Muscle layer of colon (tissue), 2 donors: ENCODE measurements at regions not wholly inside any gene's neighbourhood (a gene's known extent, or its start where the extent isn't known, plus 50 kb on each side); places are given as distances from the start of the nearest gene placed in this dataset.

Experiments
- H3K27ac ChIP-seq: one replicate; pipeline ENCODE4 v1.7.0; 2013; ENCODE audit warnings: low read depth, mild to moderate bottlenecking, low read length, moderate library complexity
- H3K27me3 ChIP-seq, 2 donors: one replicate each; pipeline ENCODE4 v1.7.0; 2013; ENCODE audit warnings: low read length in 2 of 2, mild to moderate bottlenecking in 2 of 2; ENCODE audit not compliant: insufficient read depth in 2 of 2, control insufficient read depth in 1 of 2
- H3K36me3 ChIP-seq: one replicate; pipeline ENCODE4 v1.7.0; 2013; ENCODE audit warnings: mild to moderate bottlenecking, low read length; ENCODE audit not compliant: insufficient read depth
- H3K4me1 ChIP-seq: one replicate; pipeline ENCODE4 v1.7.0; 2013; ENCODE audit warnings: mild to moderate bottlenecking, low read length; ENCODE audit not compliant: insufficient read depth
- H3K4me3 ChIP-seq, 2 donors: one replicate each; pipeline ENCODE4 v1.7.0; 2013; ENCODE audit warnings: low read length in 2 of 2, low read depth in 1 of 2, mild to moderate bottlenecking in 1 of 2, moderate library complexity in 1 of 2
- H3K9ac ChIP-seq: one replicate; pipeline ENCODE4 v1.7.0; 2013; ENCODE audit warnings: low read length
- H3K9me3 ChIP-seq: one replicate; pipeline ENCODE4 v1.7.0; 2013; ENCODE audit warnings: mild to moderate bottlenecking, low read length
- donor health status: abdominal sarcoma.
- donor health status: Adenocarcinoma of cecum.

DNA sequence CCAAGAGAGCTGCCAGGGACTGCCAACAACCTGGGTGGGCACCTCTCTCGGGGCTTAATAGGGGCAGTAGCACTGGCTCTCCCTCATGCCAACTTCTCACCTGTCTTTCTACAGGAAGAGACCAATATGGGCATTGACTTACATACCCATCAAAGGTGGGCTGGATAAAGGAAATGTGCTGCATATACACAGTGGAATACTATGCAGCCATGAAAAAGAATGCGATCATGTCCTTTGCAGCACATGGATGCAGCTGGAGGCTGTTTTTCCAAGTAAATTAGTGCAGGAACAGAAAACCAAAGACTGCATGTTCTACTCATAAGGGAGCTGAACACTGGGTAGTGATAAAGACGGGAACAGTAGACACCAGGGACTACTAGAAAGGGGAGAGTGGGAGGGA, 172.5 kb downstream of the URB2 start:
- Histone ChIP-seq H3K27me3 (no peaks in the 10 kb centered on the region), H3K36me3 (no peaks in the 10 kb centered on the region), H3K4me1 (no peaks in the 10 kb centered on the region), H3K9ac (no peak overlapping the region), H3K9me3 (no peaks in the 10 kb centered on the region), H3K27ac (no peak overlapping the region), H3K4me3 (no peak overlapping the region)

DNA sequence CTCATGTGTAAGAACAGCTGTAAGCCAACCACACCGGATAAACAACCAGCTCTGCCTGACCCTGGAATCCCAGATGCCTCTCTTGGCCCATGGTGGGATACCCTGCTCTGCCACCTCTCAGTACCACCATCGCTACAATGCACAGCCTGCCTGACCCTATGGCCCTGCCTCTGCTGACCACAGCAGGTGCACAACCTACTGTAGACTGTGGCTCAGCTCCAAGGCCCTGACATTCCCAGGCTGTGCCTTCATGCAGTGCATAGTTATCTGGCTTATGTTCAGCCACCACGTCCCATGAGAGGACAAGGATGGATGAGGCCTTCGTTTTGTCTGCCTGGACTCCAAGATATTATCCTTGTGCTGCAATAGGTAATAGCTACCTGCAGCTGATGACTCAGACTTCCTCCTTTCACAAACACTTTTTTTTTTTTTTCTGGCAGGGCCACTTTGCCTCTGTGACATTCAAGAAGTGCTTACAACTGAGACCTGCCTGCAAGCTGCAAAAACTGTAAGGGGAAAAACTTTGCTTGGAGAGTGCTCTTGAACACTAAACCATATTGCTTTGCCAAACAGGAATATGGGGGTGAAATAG, 177.7 kb downstream of the URB2 start:
- Histone ChIP-seq H3K9ac (no peak overlapping the region), H3K4me3 (no peak overlapping the region), H3K27ac (no peak overlapping the region), H3K9me3 (no peaks in the 10 kb centered on the region), H3K36me3 (no peaks in the 10 kb centered on the region), H3K27me3 (no peaks in the 10 kb centered on the region), H3K4me1 (no peaks in the 10 kb centered on the region)

DNA sequence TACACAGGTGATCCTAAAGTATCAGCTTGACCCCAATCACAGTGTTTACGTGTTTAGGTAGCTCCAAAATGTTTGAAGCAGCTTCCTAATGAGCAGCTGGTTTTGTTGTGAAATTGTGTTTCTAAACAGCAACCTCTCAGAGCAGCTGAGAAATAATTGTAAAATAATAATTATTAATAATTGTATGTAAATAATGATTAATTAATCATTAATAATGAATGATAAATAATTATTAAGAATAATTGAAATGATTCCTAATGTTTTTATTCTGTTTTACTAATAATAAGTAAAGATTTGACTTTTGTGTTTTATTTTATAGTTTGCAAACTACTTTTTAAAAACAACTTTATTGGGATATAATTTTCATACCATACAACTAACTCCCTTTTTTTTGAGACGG, 182.2 kb downstream of the URB2 start:
- Histone ChIP-seq H3K9ac (no peak overlapping the region), H3K9me3 (peaks cover 7% of the 10 kb centered on the region), H3K4me1 (no peaks in the 10 kb centered on the region), H3K27me3 (no peaks in the 10 kb centered on the region), H3K36me3 (no peaks in the 10 kb centered on the region), H3K27ac (no peak overlapping the region), H3K4me3 (no peak overlapping the region)

DNA sequence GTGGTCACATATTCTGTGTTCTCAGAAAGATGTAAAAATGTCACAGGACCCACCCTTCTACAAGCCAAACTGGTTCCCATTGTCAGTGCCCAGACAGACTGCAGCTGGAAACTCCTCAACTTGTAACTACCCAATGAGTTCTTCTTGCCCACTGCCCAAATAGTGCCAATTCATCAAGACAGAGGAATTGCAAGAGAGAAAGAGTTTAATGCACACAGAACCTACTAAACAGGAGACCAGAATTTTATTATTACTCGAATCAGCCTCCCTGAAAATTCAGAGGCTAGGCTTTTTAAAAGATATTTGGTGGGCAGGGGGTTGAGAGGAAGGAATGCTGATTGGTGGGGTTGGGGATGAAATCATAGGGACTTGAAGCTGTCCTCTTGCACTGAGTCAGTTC, 184.1 kb downstream of the URB2 start:
- peaks cover 7% of the 10 kb centered on the region for H3K9me3 ChIP-seq
- no peak overlapping the region for H3K27ac ChIP-seq
- H3K4me1 ChIP-seq: no peaks in the 10 kb centered on the region
- no peak overlapping the region for H3K4me3 ChIP-seq
- no peak overlapping the region for H3K9ac ChIP-seq
- H3K27me3 ChIP-seq: no peaks in the 10 kb centered on the region
- no peaks in the 10 kb centered on the region for H3K36me3 ChIP-seq

DNA sequence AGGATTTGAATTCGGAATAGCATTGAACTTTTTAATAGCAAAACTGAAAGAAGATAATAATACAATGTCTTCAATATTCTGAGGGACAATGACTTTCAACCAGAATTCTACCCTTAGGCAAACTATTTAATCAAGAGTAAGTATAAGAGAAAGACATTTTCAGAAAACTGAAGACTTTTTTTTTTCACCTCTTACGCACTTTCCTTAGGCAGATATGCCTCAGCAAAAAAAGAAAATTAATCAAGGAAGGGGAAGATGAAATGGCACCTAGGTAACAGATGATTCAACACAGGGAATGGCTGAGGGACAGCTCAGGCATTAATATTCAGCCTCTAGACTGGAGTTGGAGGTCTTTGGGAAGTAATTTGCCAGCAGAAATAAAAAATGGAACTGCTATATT, 184.9 kb downstream of the URB2 start:
- Histone ChIP-seq H3K36me3 (no peaks in the 10 kb centered on the region), H3K4me3 (no peak overlapping the region), H3K27ac (no peak overlapping the region), H3K27me3 (no peaks in the 10 kb centered on the region), H3K4me1 (no peaks in the 10 kb centered on the region), H3K9ac (no peak overlapping the region), H3K9me3 (peaks cover 7% of the 10 kb centered on the region)

DNA sequence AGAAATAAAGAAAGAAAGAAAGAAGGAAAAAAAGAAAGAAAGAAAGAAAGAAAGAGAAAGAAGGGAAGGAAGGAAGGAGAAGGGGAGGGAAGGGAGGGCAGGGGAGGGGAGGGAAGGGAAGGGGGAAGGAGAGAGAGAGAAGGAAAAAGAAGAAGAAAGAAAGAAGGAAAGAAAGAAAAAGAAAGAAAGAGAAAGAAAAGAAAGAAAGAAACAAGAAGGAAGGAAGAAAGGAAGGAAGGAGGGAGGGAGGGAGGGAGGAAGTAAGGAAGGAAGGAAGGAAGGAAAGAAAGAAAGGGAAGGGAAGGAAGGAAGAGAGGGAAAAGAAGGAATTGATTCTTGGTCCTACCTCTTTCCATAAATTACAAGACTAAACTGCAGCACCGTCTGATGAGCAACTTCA, 186.1 kb downstream of the URB2 start:
- no peaks in the 10 kb centered on the region for H3K36me3 ChIP-seq
- H3K4me3 ChIP-seq: no peak overlapping the region
- H3K9ac ChIP-seq: no peak overlapping the region
- no peaks in the 10 kb centered on the region for H3K27me3 ChIP-seq
- H3K4me1 ChIP-seq: no peaks in the 10 kb centered on the region
- H3K9me3 ChIP-seq: peaks cover 7% of the 10 kb centered on the region
- no peak overlapping the region for H3K27ac ChIP-seq

DNA sequence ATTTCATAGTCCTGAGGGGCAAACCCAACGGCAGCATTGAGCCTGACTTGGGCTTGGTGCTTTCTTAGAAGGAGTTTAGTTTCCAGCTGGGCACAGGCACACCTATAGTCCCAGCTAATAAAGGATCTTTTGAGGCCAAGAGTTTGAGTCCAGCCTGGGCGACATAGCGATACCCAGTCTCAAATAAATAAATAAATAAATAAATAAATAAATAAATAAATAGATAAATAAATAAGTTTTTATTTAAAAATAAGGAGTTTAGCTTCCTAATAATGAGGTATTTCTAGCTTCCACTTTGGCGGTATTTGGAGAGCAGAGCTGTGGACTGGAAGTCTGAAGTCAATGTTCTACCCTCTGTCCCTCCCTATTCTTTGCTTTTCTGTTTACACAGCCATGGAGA, 186.6 kb downstream of the URB2 start:
- Histone ChIP-seq H3K27ac (no peak overlapping the region), H3K27me3 (no peaks in the 10 kb centered on the region), H3K9me3 (peaks cover 7% of the 10 kb centered on the region)

DNA sequence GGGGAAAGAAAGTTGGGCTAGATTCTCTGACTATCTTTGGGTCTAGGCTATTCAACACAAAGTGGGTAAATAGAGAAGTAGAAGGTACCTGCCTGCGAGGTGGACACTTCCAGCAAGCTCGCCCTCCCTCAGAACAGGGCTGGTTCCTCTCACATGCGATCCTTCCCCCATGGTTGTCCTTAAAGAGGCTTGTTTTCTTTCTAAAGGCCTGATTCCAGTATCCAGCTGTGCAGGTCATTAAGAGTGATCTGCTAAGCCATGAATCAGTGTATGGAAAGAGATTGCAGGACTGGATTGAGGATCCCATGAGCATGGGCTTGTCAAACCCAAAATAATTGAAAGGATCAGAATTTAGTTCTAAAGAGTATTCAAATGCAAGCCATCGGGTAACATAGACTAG, 189.0 kb downstream of the URB2 start:
- no peak overlapping the region for H3K27ac ChIP-seq
- no peaks in the 10 kb centered on the region for H3K27me3 ChIP-seq
- no peaks in the 10 kb centered on the region for H3K36me3 ChIP-seq
- no peaks in the 10 kb centered on the region for H3K9me3 ChIP-seq
- no peak overlapping the region for H3K9ac ChIP-seq
- H3K4me3 ChIP-seq: no peak overlapping the region
- no peaks in the 10 kb centered on the region for H3K4me1 ChIP-seq

More for the DNA sequence above, 186.6 kb downstream of the URB2 start:
- no peak overlapping the region for H3K9ac ChIP-seq
- no peaks in the 10 kb centered on the region for H3K36me3 ChIP-seq
- no peak overlapping the region for H3K4me3 ChIP-seq
- no peaks in the 10 kb centered on the region for H3K4me1 ChIP-seq

DNA sequence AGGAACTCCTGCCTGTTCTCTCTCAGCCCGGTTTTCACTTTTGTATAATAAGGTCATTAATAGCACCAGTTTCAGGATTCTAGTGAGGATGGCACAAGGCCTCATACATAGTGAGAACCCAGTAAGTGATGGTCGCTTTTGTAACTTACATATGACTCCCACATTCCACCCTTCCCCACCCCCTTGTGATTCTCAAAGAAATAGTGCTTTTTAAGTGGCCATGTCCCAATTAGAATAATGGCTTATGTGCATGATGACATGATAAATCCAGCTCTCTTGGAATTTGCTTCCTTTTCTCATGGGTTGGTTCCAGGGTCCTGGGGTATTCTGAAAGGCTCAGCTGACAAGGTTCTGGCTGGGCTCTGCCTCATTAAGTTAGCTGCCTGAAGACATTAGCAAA, 189.9 kb downstream of the URB2 start:
- Histone ChIP-seq H3K9me3 (no peaks in the 10 kb centered on the region), H3K27ac (no peak overlapping the region), H3K4me3 (no peak overlapping the region), H3K27me3 (no peaks in the 10 kb centered on the region), H3K4me1 (no peaks in the 10 kb centered on the region), H3K36me3 (no peaks in the 10 kb centered on the region), H3K9ac (no peak overlapping the region)

DNA sequence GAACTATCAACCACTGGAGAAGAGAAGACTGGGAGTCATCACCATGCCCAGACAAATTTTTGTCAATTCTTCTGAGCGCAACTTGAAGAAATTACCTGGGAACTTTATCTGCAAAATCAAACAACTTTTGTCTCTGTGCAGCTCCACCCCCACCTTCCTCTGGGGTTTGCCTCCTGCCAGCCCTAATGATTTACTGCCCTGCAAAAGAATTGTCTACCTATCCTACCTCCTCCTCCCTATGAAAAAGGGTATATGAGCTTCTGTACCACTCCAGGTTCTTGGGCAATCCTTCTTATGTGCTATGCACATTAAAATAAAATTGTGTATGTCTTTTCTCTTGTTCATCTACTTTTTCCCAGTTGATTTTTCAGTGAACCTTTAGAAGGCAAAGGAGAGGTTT, 191.9 kb downstream of the URB2 start:
- no peaks in the 10 kb centered on the region for H3K36me3 ChIP-seq
- no peak overlapping the region for H3K4me3 ChIP-seq
- H3K27ac ChIP-seq: no peak overlapping the region
- no peaks in the 10 kb centered on the region for H3K9me3 ChIP-seq
- H3K27me3 ChIP-seq: no peaks in the 10 kb centered on the region
- H3K9ac ChIP-seq: no peak overlapping the region
- no peaks in the 10 kb centered on the region for H3K4me1 ChIP-seq

DNA sequence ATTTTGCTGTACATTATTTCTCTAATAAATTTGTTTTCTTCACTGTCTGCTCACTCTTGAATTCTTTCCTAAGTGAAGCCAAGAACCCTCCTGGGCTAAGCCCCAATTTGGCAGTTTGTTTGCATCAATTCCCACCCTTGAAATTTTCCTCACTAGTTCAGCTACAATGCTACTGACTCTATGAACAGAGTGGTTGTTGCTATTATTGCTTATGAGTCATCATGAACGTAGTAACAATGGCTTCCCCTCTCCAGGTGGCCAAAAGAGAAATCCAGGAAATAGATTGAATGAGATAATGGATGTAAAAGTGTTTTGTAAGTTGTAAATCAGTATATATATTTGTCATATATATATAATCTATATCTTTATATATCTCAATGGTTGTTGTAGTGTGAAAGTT, 193.0 kb downstream of the URB2 start:
- Histone ChIP-seq H3K27ac (no peak overlapping the region), H3K9me3 (no peaks in the 10 kb centered on the region)

DNA sequence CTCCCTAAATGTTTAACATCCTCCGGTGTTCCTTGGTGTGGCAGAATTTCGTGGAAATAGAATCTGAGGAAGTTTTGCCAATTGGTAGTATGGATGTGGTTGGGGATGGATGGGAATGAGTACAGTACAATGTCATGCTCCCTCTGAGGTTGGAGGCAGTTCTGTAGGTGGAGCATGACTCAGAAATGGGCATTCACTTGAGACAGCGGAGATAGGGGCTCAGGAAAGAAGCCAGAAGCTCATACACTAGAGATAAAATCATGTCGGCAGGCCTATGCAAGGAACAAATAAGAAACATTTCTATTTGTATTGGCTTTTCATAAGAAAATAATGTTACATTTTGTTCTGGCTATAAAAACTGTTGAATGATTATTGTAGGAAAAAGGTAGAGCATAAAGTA, 196.0 kb downstream of the URB2 start:
- Histone ChIP-seq H3K9me3 (no peaks in the 10 kb centered on the region), H3K4me1 (no peaks in the 10 kb centered on the region), H3K27ac (no peak overlapping the region), H3K4me3 (no peak overlapping the region), H3K36me3 (no peaks in the 10 kb centered on the region), H3K9ac (no peak overlapping the region), H3K27me3 (no peaks in the 10 kb centered on the region)

More for the DNA sequence above, 193.0 kb downstream of the URB2 start:
- Histone ChIP-seq H3K27me3 (no peaks in the 10 kb centered on the region), H3K36me3 (no peaks in the 10 kb centered on the region), H3K4me1 (no peaks in the 10 kb centered on the region), H3K9ac (no peak overlapping the region), H3K4me3 (no peak overlapping the region)
